H1 (cell line): ENCODE measurements at regions not wholly inside any gene's neighbourhood (a gene's known extent, or its start where the extent isn't known, plus 50 kb on each side); places are given as distances from the start of the nearest gene placed in this dataset.

Source experiments
- CHD7 ChIP-seq: fragments of 300-600 bp; sonication (generic); IDR thresholded peaks from 2 replicates; pipeline ENCODE4 v1.7.1; 2012; ENCODE audit warnings: low read length, moderate library complexity, mild to moderate bottlenecking, inconsistent platforms; ENCODE audit not compliant: insufficient replicate concordance
- SRF ChIP-seq: IDR thresholded peaks from 2 replicates; pipeline ENCODE4 v1.6.1; 2011; ENCODE audit warnings: mild to moderate bottlenecking, low read depth, low read length, moderate library complexity

- no peak for TF ChIP-seq CHD7
- no peak for TF ChIP-seq SRF
Measured at GRCh38 chr1:209341146-209341545, 242.4 kb upstream of the CAMK1G start (continued).
